ENCODE measurements at regions not wholly inside any gene's neighbourhood (a gene's known extent, or its start where the extent isn't known, plus 50 kb on each side); places are given as distances from the start of the nearest gene placed in this dataset.

DNA sequence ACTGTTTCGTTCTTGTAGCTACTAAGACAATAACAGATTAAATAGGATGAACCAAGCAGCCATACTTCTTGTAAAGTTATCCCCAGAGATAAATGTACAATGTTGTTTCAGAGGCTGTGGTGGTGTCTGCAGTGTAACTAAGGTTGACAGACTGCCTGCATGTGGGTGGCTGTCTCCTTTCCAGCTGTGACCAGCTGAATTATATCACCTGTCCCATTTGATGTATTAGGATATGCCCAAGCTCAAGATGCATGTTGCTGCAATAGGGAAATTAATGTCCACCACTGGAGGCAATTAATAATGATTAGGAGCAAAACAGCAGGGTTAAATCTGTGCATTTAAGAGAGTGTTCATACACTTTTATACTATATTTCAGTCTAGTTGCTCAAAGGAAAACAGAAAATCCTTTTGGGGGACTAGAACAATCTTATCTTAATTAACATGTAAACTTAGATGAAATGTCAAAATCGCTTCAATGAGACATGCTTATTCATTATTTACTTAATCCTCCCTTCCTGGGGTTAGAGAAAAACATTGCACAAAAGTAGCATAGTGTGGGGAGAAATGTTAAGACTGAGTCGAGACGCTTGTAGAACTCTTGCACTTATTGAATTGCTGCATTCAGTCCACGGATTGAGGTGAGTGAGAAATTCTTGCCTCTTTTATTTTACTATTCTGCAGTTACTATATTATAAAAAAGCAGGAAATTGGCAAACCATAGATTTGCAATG, 269.0 kb downstream of the SNX10 start:
- H3K4me1 ChIP-seq (ENCODE audit: insufficient read depth, low read length), result peaks cover 24% of the 10 kb centered on the region
- H3K79me2 ChIP-seq (ENCODE audit: low read length), result no peaks in the 10 kb centered on the region
- H3K9me3 ChIP-seq (ENCODE audit: low read length), result no peaks in the 10 kb centered on the region
- H3K27ac ChIP-seq (ENCODE audit: low read length), result peak overlapping the region; percentile 73
- peak overlapping the region; percentile 48 for H3K4me3 ChIP-seq (ENCODE audit: low read length)
- DNase-seq (peak; percentile 71), ATAC-seq (peak; percentile 94)
- no peaks in the 10 kb centered on the region for H3K27me3 ChIP-seq (ENCODE audit: low read length)
- BruUV-seq (replicated peaks), result no TSS peak
- intact Hi-C loops (cut with micrococcal nuclease), result loop anchor here (2.0 to 5.0 kb wide), 2 partner anchors 24 to 53 kb away; no protein-coding TSS in a partner anchor
- ChIA-PET POLR2A (ENCODE audit: unreplicated experiment) (no interaction called here), CTCF (no interaction called here)
- no peaks in the 10 kb centered on the region for H3F3A ChIP-seq (ENCODE audit: low read length, unreplicated experiment)
- H3K4me2 ChIP-seq (ENCODE audit: low read length), result peak overlapping the region; percentile 80
- no peaks in the 10 kb centered on the region for H3K36me3 ChIP-seq (ENCODE audit: low read depth, low read length)
- TF ChIP-seq EZH2phosphoT487 (IDR thresholded peaks at IDR 0.05; ENCODE audit: borderline replicate concordance, low read length), result no peak
- TF ChIP-seq EZH2 (IDR thresholded peaks at IDR 0.05; ENCODE audit: low read length, unreplicated experiment), result no peak
- no peak for TF ChIP-seq CTCF (conservative IDR thresholded peaks at IDR 0.05; ENCODE audit: low read depth, low read length)
- 0 out of 2 replicates have a peak overlapping the region, but pooled peaks have one; percentile 3 for H2AFZ ChIP-seq (ENCODE audit: low read length)
- H3K9ac ChIP-seq (ENCODE audit: low read length), result peak overlapping the region; percentile 40
- no peaks in the 10 kb centered on the region for H4K20me1 ChIP-seq (ENCODE audit: low read length)
- no peaks in the 10 kb centered on the region for H3K9me2 ChIP-seq (replicated peaks; ENCODE audit: low read length)

GRCh38 chr7:26562841-26563240, 271.2 kb downstream of the SNX10 start:
- intact Hi-C loops (cut with micrococcal nuclease), result loop anchor here (5.0 kb wide), 1 partner anchor 56 kb away; no protein-coding TSS in a partner anchor
- DNase-seq, result no peak
- Histone ChIP-seq H3K27ac (ENCODE audit: low read length) (no peak overlapping the region), H3K4me3 (ENCODE audit: low read length) (no peak overlapping the region), H3K9me3 (ENCODE audit: low read length) (no peaks in the 10 kb centered on the region), H3F3A (ENCODE audit: low read length, unreplicated experiment) (no peaks in the 10 kb centered on the region), H3K27me3 (ENCODE audit: low read length) (no peaks in the 10 kb centered on the region), H4K20me1 (ENCODE audit: low read length) (no peaks in the 10 kb centered on the region), H3K36me3 (ENCODE audit: low read depth, low read length) (no peaks in the 10 kb centered on the region), H3K9ac (ENCODE audit: low read length) (no peak overlapping the region), H2AFZ (ENCODE audit: low read length) (no peak overlapping the region), H3K4me1 (ENCODE audit: insufficient read depth, low read length) (peaks cover 24% of the 10 kb centered on the region), H3K4me2 (ENCODE audit: low read length) (no peak overlapping the region), H3K9me2 (replicated peaks; ENCODE audit: low read length) (no peaks in the 10 kb centered on the region), H3K79me2 (ENCODE audit: low read length) (no peaks in the 10 kb centered on the region)
- no TSS peak for BruUV-seq (replicated peaks)
- no peak for TF ChIP-seq EZH2phosphoT487 (IDR thresholded peaks at IDR 0.05; ENCODE audit: borderline replicate concordance, low read length)
- peak; percentile 44 for TF ChIP-seq CTCF (conservative IDR thresholded peaks at IDR 0.05; ENCODE audit: low read depth, low read length)
- CTCF ChIA-PET, result interaction anchor here (0.6 kb wide), 1 partner anchor 34 kb away, joined by 3 read pairs; no protein-coding TSS in a partner anchor
- POLR2A ChIA-PET (ENCODE audit: unreplicated experiment), result no interaction called here
- no peak for ATAC-seq

DNA sequence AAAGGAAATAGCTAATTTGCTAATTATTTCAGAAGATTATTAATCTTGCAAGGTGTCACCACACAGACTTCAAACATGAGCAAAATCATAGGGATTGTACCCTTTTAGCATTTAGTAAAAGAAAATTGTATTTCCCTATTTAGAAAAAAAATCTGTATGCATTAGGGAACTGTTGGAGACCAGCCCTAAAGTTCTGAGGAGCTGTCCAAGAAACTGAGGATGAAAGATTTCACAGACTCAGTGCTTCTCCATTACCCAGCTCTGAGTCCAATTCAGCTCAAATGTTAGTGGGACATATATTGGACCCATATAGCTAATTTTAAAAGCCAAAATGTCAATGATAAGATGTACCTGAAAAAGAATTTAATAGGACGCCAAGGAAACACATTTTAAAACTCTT, 271.7 kb downstream of the SNX10 start:
- Histone ChIP-seq H3K9me2 (replicated peaks; ENCODE audit: low read length) (no peaks in the 10 kb centered on the region), H3K9ac (ENCODE audit: low read length) (no peak overlapping the region), H3K4me1 (ENCODE audit: insufficient read depth, low read length) (peaks cover 24% of the 10 kb centered on the region), H2AFZ (ENCODE audit: low read length) (no peak overlapping the region), H3K79me2 (ENCODE audit: low read length) (no peaks in the 10 kb centered on the region), H4K20me1 (ENCODE audit: low read length) (no peaks in the 10 kb centered on the region), H3K4me2 (ENCODE audit: low read length) (no peak overlapping the region), H3K9me3 (ENCODE audit: low read length) (no peaks in the 10 kb centered on the region), H3K4me3 (ENCODE audit: low read length) (no peak overlapping the region), H3K27ac (ENCODE audit: low read length) (no peak overlapping the region), H3K36me3 (ENCODE audit: low read depth, low read length) (no peaks in the 10 kb centered on the region), H3F3A (ENCODE audit: low read length, unreplicated experiment) (no peaks in the 10 kb centered on the region), H3K27me3 (ENCODE audit: low read length) (no peaks in the 10 kb centered on the region)
- TF ChIP-seq CTCF (conservative IDR thresholded peaks at IDR 0.05; ENCODE audit: low read depth, low read length) (no peak), EZH2 (IDR thresholded peaks at IDR 0.05; ENCODE audit: low read length, unreplicated experiment) (no peak), EZH2phosphoT487 (IDR thresholded peaks at IDR 0.05; ENCODE audit: borderline replicate concordance, low read length) (no peak)
- no peak for ATAC-seq
- no TSS peak for BruUV-seq (replicated peaks)
- POLR2A ChIA-PET (ENCODE audit: unreplicated experiment), result no interaction called here
- intact Hi-C loops (cut with micrococcal nuclease), result loop anchor here (5.0 kb wide), 1 partner anchor 56 kb away; no protein-coding TSS in a partner anchor
- DNase-seq, result no peak
- CTCF ChIA-PET, result no interaction called here

Data from PC-3 (cell line).